Breast epithelium (tissue), 4 donors: ENCODE measurements at regions not wholly inside any gene's neighbourhood (a gene's known extent, or its start where the extent isn't known, plus 50 kb on each side); places are given as distances from the start of the nearest gene placed in this dataset.

Source experiments
- DNase-seq, 2 donors: peaks; one replicate each; pipeline ENCODE4 v3.0.0-alpha.2; 2019; ENCODE audit warnings: low spot score in 2 of 2
- H3K27ac ChIP-seq, 2 donors: fragments of 200-600 bp; sonication (generic) in 1 of 2; one replicate each; pipeline ENCODE4 v1.5.1; 2016 to 2019; ENCODE audit warnings: mild to moderate bottlenecking in 1 of 2
- H3K27me3 ChIP-seq, 2 donors: fragments of 200-600 bp; sonication (generic) in 1 of 2; one replicate each; pipeline versions ENCODE4 v1.5.1 to v1.6.0; 2017 to 2019; ENCODE audit warnings: control low read depth in 1 of 2, mild to moderate bottlenecking in 1 of 2
- H3K36me3 ChIP-seq: fragments of 200-600 bp; one replicate; pipeline ENCODE4 v1.5.1; 2019
- H3K4me1 ChIP-seq, 2 donors: fragments of 200-600 bp; sonication (generic); one replicate each; pipeline ENCODE4 v1.5.1; 2016 to 2019; ENCODE audit warnings: control low read depth in 1 of 2
- H3K4me3 ChIP-seq, 3 donors: fragments of 200-600 bp; sonication (generic); 1 replicate in 2 of 3; 2 replicates in 1 of 3; pipeline ENCODE4 v1.5.1; 2016 to 2019; ENCODE audit warnings: mild to moderate bottlenecking in 3 of 3, moderate library complexity in 2 of 3
- H3K9me3 ChIP-seq, 2 donors: fragments of 200-600 bp; sonication (generic) in 1 of 2; one replicate each; pipeline ENCODE4 v1.5.1; 2016 to 2019; ENCODE audit warnings: control low read depth in 1 of 2
- CTCF ChIP-seq, 3 donors: fragments of 450-650 bp; IDR thresholded peaks; one replicate each; pipeline ENCODE4 v1.5.1; 2016 to 2017; ENCODE audit warnings: antibody characterized with exemption in 3 of 3, mild to moderate bottlenecking in 3 of 3, moderate library complexity in 3 of 3
- POLR2A ChIP-seq: fragments of 450-650 bp; IDR thresholded peaks from one replicate; pipeline ENCODE4 v1.6.1; 2016; ENCODE audit warnings: antibody characterized with exemption, mild to moderate bottlenecking, moderate library complexity
- POLR2AphosphoS5 ChIP-seq, 3 donors: sonication (generic); formaldehyde crosslinking; IDR thresholded peaks; one replicate each; pipeline ENCODE4 v1.6.1; 2017; ENCODE audit warnings: antibody characterized with exemption in 3 of 3
- intact Hi-C: fragments of 100-400 bp; cut with DNase I; formaldehyde crosslinking; loops from one replicate; pipeline ENCODE4 v1.15.1; 2023; ENCODE audit warnings: low total_unique reads

GRCh38 chr2:180360283-180360618 lies 353.2 kb upstream of the CWC22 start:
- Histone ChIP-seq H3K36me3 (no peaks in the 10 kb centered on the region), H3K27me3 (no peaks in the 10 kb centered on the region), H3K9me3 (no peaks in the 10 kb centered on the region), H3K4me1 (no peaks in the 10 kb centered on the region), H3K27ac (peak overlapping the region in 1 of 2 donors; percentile 45), H3K4me3 (no peak overlapping the region)
- no peak for DNase-seq
- intact Hi-C loops, result no loop called here
- TF ChIP-seq POLR2A (no peak), POLR2AphosphoS5 (IDR thresholded peaks at IDR 0.05) (no peak), CTCF (IDR thresholded peaks at IDR 0.05) (no peak)

GRCh38 chr2:180359522-180360282 lies 352.6 kb upstream of the CWC22 start:
- DNase-seq, result peak; percentile 73
- Histone ChIP-seq H3K4me1 (no peaks in the 10 kb centered on the region), H3K27me3 (no peaks in the 10 kb centered on the region), H3K36me3 (no peaks in the 10 kb centered on the region), H3K27ac (peak overlapping the region in 1 of 2 donors; percentile 45), H3K9me3 (no peaks in the 10 kb centered on the region), H3K4me3 (no peak overlapping the region)
- TF ChIP-seq CTCF (IDR thresholded peaks at IDR 0.05), result no peak
- TF ChIP-seq POLR2A, result no peak
- TF ChIP-seq POLR2AphosphoS5 (IDR thresholded peaks at IDR 0.05), result no peak
- intact Hi-C loops, result no loop called here

- intact Hi-C loops, result no loop called here
- TF ChIP-seq CTCF (IDR thresholded peaks at IDR 0.05) (no peak), POLR2A (no peak), POLR2AphosphoS5 (IDR thresholded peaks at IDR 0.05) (no peak)
- DNase-seq, result no peak
Measured at GRCh38 chr2:180358458-180358857, 351.4 kb upstream of the CWC22 start.

GRCh38 chr2:180356676-180357075 lies 349.6 kb upstream of the CWC22 start:
- Histone ChIP-seq H3K4me1 (no peaks in the 10 kb centered on the region), H3K27me3 (no peaks in the 10 kb centered on the region), H3K9me3 (no peaks in the 10 kb centered on the region), H3K4me3 (no peak overlapping the region), H3K36me3 (no peaks in the 10 kb centered on the region), H3K27ac (no peak overlapping the region)
- no peak for DNase-seq
- intact Hi-C loops, result no loop called here
- no peak for TF ChIP-seq POLR2A
- TF ChIP-seq CTCF (IDR thresholded peaks at IDR 0.05), result no peak
- no peak for TF ChIP-seq POLR2AphosphoS5 (IDR thresholded peaks at IDR 0.05)

More at GRCh38 chr2:180358458-180358857, 351.4 kb upstream of the CWC22 start:
- no peaks in the 10 kb centered on the region for H3K9me3 ChIP-seq
- no peak overlapping the region for H3K4me3 ChIP-seq
- no peaks in the 10 kb centered on the region for H3K36me3 ChIP-seq
- H3K27ac ChIP-seq, result no peak overlapping the region
- H3K4me1 ChIP-seq, result no peaks in the 10 kb centered on the region
- H3K27me3 ChIP-seq, result no peaks in the 10 kb centered on the region

GRCh38 chr2:180352620-180353019 lies 345.5 kb upstream of the CWC22 start:
- intact Hi-C loops, result no loop called here
- DNase-seq, result no peak
- Histone ChIP-seq H3K27ac (no peak overlapping the region), H3K4me3 (no peak overlapping the region), H3K27me3 (no peaks in the 10 kb centered on the region), H3K9me3 (no peaks in the 10 kb centered on the region), H3K4me1 (no peaks in the 10 kb centered on the region), H3K36me3 (no peaks in the 10 kb centered on the region)
- TF ChIP-seq POLR2AphosphoS5 (IDR thresholded peaks at IDR 0.05), result no peak
- TF ChIP-seq CTCF (IDR thresholded peaks at IDR 0.05), result no peak
- no peak for TF ChIP-seq POLR2A
